ENCODE measurements at regions not wholly inside any gene's neighbourhood (a gene's known extent, or its start where the extent isn't known, plus 50 kb on each side); places are given as distances from the start of the nearest gene placed in this dataset.

- TF ChIP-seq, protein P1, sequence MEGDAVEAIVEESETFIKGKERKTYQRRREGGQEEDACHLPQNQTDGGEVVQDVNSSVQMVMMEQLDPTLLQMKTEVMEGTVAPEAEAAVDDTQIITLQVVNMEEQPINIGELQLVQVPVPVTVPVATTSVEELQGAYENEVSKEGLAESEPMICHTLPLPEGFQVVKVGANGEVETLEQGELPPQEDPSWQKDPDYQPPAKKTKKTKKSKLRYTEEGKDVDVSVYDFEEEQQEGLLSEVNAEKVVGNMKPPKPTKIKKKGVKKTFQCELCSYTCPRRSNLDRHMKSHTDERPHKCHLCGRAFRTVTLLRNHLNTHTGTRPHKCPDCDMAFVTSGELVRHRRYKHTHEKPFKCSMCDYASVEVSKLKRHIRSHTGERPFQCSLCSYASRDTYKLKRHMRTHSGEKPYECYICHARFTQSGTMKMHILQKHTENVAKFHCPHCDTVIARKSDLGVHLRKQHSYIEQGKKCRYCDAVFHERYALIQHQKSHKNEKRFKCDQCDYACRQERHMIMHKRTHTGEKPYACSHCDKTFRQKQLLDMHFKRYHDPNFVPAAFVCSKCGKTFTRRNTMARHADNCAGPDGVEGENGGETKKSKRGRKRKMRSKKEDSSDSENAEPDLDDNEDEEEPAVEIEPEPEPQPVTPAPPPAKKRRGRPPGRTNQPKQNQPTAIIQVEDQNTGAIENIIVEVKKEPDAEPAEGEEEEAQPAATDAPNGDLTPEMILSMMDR (IDR thresholded peaks at IDR 0.05; ENCODE audit: low read depth, low read length): no peak
- no peak for DNase-seq (ENCODE audit: extremely low read depth, low read depth)
Observed at GRCh38 chr1:216983823-216984222, 260.6 kb upstream of the ESRRG start.

- TF ChIP-seq, protein P1 (IDR thresholded peaks at IDR 0.05; ENCODE audit: low read depth, low read length): no peak
- no peak for DNase-seq (ENCODE audit: extremely low read depth, low read depth)
Observed at GRCh38 chr1:216961516-216961915, 238.3 kb upstream of the ESRRG start.

GRCh38 chr1:216960716-216961115, 237.5 kb upstream of the ESRRG start:
- TF ChIP-seq, protein P1 (IDR thresholded peaks at IDR 0.05; ENCODE audit: low read depth, low read length): no peak
- no peak for DNase-seq (ENCODE audit: extremely low read depth, low read depth)

DNA sequence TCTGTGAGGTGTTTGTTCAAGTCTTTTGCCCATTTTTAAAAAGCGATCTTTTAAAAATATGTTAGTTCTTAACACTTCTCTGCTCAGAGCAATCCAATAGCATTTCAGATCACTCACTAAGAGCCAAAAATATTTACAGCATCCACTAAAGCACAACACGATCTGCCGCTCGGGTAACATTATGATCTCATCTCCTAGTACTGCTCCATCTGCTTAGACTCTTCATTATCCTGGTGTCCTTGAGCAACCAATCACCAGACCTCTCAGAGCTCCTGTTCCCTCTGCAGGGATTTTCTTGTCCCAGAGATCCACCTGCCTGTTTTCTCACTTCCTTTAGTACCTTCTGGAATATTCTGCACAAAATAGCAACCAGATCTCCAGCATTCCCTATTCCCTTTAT, 235.3 kb upstream of the ESRRG start:
- DNase-seq (ENCODE audit: extremely low read depth, low read depth): no peak
- TF ChIP-seq, protein P1 (IDR thresholded peaks at IDR 0.05; ENCODE audit: low read depth, low read length): no peak

DNA sequence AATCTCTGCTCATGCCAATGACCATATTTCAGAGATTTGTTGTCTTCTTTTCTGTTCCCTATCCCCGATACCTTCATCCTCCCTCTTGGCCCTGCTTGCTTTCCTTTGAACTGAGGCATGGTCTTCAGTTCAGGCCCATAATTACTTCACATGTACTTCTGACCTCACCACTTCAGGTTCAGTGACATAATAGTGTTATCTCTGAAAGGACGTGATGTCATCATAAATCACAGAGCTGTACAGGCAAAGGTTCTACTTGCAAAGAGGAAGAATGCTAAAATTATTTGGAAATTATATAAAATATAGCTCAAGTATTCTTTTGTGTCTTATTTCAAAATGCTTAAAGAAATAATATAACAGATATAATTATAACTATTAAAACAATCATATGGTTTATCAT, 230.3 kb upstream of the ESRRG start:
- TF ChIP-seq, protein P1 (IDR thresholded peaks at IDR 0.05; ENCODE audit: low read depth, low read length): no peak
- DNase-seq (ENCODE audit: extremely low read depth, low read depth): no peak

- TF ChIP-seq, protein P1 (IDR thresholded peaks at IDR 0.05; ENCODE audit: low read depth, low read length): no peak
- no peak for DNase-seq (ENCODE audit: extremely low read depth, low read depth)
Observed at GRCh38 chr1:216952864-216953263, 229.6 kb upstream of the ESRRG start.

DNA sequence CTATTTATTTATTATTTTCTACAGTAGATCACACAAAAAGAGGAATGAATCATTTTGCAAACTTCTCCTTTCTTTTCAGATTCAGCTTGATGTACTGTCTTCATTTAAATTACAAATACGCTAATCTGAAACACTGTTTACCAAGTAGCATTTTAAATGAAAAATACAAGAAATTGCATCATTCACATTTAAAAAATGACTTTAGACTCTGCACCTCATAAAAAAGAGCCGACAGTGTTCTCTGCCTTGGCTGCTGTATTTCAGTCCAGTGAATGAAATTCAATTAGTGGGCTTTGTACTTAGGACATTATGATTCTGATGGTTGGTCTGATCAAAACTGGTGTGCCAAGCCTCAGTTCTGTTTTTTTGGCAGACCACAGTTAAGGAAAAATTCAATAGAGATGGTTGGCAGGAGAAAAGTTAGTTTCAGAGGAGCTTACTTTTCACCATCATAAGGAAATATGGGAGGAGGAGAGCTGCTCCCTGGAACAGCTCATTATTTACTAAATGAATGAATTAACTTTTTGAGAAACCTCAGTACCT, 222.4 kb upstream of the ESRRG start:
- no peak for DNase-seq (ENCODE audit: extremely low read depth, low read depth)
- TF ChIP-seq, protein P1 (IDR thresholded peaks at IDR 0.05; ENCODE audit: low read depth, low read length): no peak
